ENCODE measurements at regions not wholly inside any gene's neighbourhood (a gene's known extent, or its start where the extent isn't known, plus 50 kb on each side); places are given as distances from the start of the nearest gene placed in this dataset.

DNA sequence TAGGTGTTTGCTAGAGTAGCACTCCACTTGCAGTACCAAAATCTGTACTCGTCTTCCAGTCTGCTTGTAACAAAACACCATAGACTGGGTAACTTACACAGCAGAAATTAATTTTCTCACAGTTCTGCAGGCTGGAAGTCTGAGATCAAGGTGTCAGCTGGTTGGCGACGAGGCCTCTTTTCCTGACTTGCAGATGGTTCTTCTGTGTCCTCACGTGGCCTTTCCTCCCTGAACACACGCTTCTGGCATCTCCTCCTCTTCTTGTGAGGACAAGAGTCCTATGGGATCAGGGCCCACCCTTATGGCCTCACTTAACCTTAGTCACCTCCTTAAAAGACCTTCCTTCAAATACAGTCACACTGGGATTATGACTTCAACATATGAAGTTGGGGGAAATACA lies 493.5 kb upstream of the MYT1L start:
- TF ChIP-seq, protein P1, sequence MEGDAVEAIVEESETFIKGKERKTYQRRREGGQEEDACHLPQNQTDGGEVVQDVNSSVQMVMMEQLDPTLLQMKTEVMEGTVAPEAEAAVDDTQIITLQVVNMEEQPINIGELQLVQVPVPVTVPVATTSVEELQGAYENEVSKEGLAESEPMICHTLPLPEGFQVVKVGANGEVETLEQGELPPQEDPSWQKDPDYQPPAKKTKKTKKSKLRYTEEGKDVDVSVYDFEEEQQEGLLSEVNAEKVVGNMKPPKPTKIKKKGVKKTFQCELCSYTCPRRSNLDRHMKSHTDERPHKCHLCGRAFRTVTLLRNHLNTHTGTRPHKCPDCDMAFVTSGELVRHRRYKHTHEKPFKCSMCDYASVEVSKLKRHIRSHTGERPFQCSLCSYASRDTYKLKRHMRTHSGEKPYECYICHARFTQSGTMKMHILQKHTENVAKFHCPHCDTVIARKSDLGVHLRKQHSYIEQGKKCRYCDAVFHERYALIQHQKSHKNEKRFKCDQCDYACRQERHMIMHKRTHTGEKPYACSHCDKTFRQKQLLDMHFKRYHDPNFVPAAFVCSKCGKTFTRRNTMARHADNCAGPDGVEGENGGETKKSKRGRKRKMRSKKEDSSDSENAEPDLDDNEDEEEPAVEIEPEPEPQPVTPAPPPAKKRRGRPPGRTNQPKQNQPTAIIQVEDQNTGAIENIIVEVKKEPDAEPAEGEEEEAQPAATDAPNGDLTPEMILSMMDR (IDR thresholded peaks at IDR 0.05), result no peak
- TF ChIP-seq POLR2A (IDR thresholded peaks at IDR 0.05), result no peak

Measured in lower leg skin (tissue), 3 donors.